Liver (tissue), 7 donors: ENCODE measurements at regions not wholly inside any gene's neighbourhood (a gene's known extent, or its start where the extent isn't known, plus 50 kb on each side); places are given as distances from the start of the nearest gene placed in this dataset.

Source experiments
- DNase-seq: peaks from one replicate; pipeline ENCODE4 v3.0.0-alpha.2; 2017; ENCODE audit warnings: low spot score
- H3K27ac ChIP-seq, 2 donors: one replicate each; pipeline ENCODE4 v1.7.0; 2013; ENCODE audit warnings: inconsistent platforms in 2 of 2, low read length in 2 of 2, control low read depth in 1 of 2, low read depth in 1 of 2, mild to moderate bottlenecking in 1 of 2
- H3K27me3 ChIP-seq, 4 donors: one replicate each; pipeline versions ENCODE4 v1.6.1 to v1.7.0; 2013; ENCODE audit warnings: low read length in 3 of 4, inconsistent platforms in 1 of 4, mild to moderate bottlenecking in 1 of 4, moderate library complexity in 1 of 4; ENCODE audit not compliant: control insufficient read depth in 4 of 4, insufficient read depth in 4 of 4
- H3K36me3 ChIP-seq, 4 donors: one replicate each; pipeline versions ENCODE4 v1.6.1 to v1.7.0; 2013; ENCODE audit warnings: low read length in 3 of 4, mild to moderate bottlenecking in 3 of 4, low read depth in 1 of 4, moderate library complexity in 1 of 4; ENCODE audit not compliant: control insufficient read depth in 4 of 4, insufficient read depth in 3 of 4
- H3K4me1 ChIP-seq, 4 donors: one replicate each; pipeline versions ENCODE4 v1.6.1 to v1.7.0; 2013; ENCODE audit warnings: low read length in 3 of 4, mild to moderate bottlenecking in 3 of 4, moderate library complexity in 1 of 4; ENCODE audit not compliant: control insufficient read depth in 4 of 4, insufficient read depth in 4 of 4
- H3K4me3 ChIP-seq, 3 donors: one replicate each; pipeline versions ENCODE4 v1.6.1 to v1.7.0; 2013; ENCODE audit warnings: low read length in 3 of 3, control low read depth in 1 of 3, low read depth in 1 of 3, mild to moderate bottlenecking in 1 of 3
- H3K9ac ChIP-seq, 2 donors: one replicate each; pipeline ENCODE4 v1.7.0; 2013; ENCODE audit warnings: low read length in 2 of 2, mild to moderate bottlenecking in 2 of 2, moderate library complexity in 2 of 2, control low read depth in 1 of 2, low read depth in 1 of 2
- H3K9me3 ChIP-seq, 4 donors: one replicate each; pipeline versions ENCODE4 v1.6.1 to v1.7.0; 2013; ENCODE audit warnings: low read length in 3 of 4; ENCODE audit not compliant: control insufficient read depth in 4 of 4
- ATF3 ChIP-seq: IDR thresholded peaks from 2 replicates; pipeline ENCODE4 v1.6.1; 2016; ENCODE audit warnings: antibody characterized with exemption
- CTCF ChIP-seq: fragments of 150-350 bp; IDR thresholded peaks from 2 replicates; pipeline ENCODE4 v1.5.1; 2017; ENCODE audit warnings: improper control_type of control experiment, low read depth, low read length; ENCODE audit not compliant: missing input control
- EGR1 ChIP-seq, 2 donors: IDR thresholded peaks; 2 replicates each; pipeline ENCODE4 v1.6.1; 2016 to 2018; ENCODE audit warnings: antibody characterized with exemption in 2 of 2, low read depth in 2 of 2
- FOXA1 ChIP-seq: IDR thresholded peaks from 2 replicates; pipeline ENCODE4 v1.6.1; 2016; ENCODE audit warnings: antibody characterized with exemption
- FOXA2 ChIP-seq: IDR thresholded peaks from 2 replicates; pipeline ENCODE4 v1.6.1; 2016; ENCODE audit warnings: antibody characterized with exemption
- GABPA ChIP-seq, 2 donors: IDR thresholded peaks in 1 of 2; conservative IDR thresholded peaks in 1 of 2; 2 replicates each; pipeline ENCODE4 v1.6.1; 2016; ENCODE audit warnings: antibody characterized with exemption in 2 of 2, mild to moderate bottlenecking in 1 of 2, moderate library complexity in 1 of 2
- HNF4G ChIP-seq: IDR thresholded peaks from 2 replicates; pipeline ENCODE4 v1.6.1; 2016; ENCODE audit warnings: antibody characterized with exemption
- MAX ChIP-seq: IDR thresholded peaks from 2 replicates; pipeline ENCODE4 v1.6.1; 2016; ENCODE audit warnings: antibody characterized with exemption
- NR2F2 ChIP-seq: IDR thresholded peaks from 2 replicates; pipeline ENCODE4 v1.6.1; 2016; ENCODE audit warnings: antibody characterized with exemption
- RAD21 ChIP-seq, 2 donors: IDR thresholded peaks; 2 replicates each; pipeline ENCODE4 v1.6.1; 2016; ENCODE audit warnings: antibody characterized with exemption in 2 of 2, mild to moderate bottlenecking in 2 of 2
- REST ChIP-seq: IDR thresholded peaks from 2 replicates; pipeline ENCODE4 v1.6.1; 2016; ENCODE audit warnings: antibody characterized with exemption, mild to moderate bottlenecking
- RXRA ChIP-seq, 2 donors: IDR thresholded peaks; 2 replicates each; pipeline ENCODE4 v1.6.1; 2017 to 2018; ENCODE audit warnings: antibody characterized with exemption in 2 of 2, mild to moderate bottlenecking in 1 of 2
- SP1 ChIP-seq: IDR thresholded peaks from 2 replicates; pipeline ENCODE4 v1.6.1; 2018; ENCODE audit warnings: antibody characterized with exemption, mild to moderate bottlenecking
- TAF1 ChIP-seq: conservative IDR thresholded peaks from 2 replicates; pipeline ENCODE4 v1.6.1; 2016; ENCODE audit warnings: antibody characterized with exemption, mild to moderate bottlenecking
- YY1 ChIP-seq: IDR thresholded peaks from 2 replicates; pipeline ENCODE4 v1.6.1; 2016; ENCODE audit warnings: antibody characterized with exemption, mild to moderate bottlenecking
- ZBTB33 ChIP-seq: IDR thresholded peaks from 2 replicates; pipeline ENCODE4 v1.6.1; 2016; ENCODE audit warnings: antibody characterized with exemption
- donor health status: healthy.
- donor health status: healthy.
- donor health status: healthy.
- donor health status: healthy.

GRCh38 chr6:120468486-120468885, 865.8 kb downstream of the TBC1D32 start (continued):
- TF ChIP-seq CTCF: no peak
- TF ChIP-seq FOXA1: no peak
- no peak for TF ChIP-seq SP1
- no peak for TF ChIP-seq ZBTB33

- Histone ChIP-seq H3K9ac (no peak overlapping the region), H3K27me3 (peaks cover 0 to 4% (median 0%) of the 10 kb centered on the region in 4 donors), H3K27ac (no peak overlapping the region), H3K36me3 (no peaks in the 10 kb centered on the region), H3K4me1 (no peaks in the 10 kb centered on the region), H3K9me3 (no peaks in the 10 kb centered on the region), H3K4me3 (no peak overlapping the region)
- TF ChIP-seq REST (no peak), ATF3 (no peak), MAX (no peak), EGR1 (IDR thresholded peaks at IDR 0.05; ENCODE audit: low read depth in 2 of 2) (no peak), YY1 (no peak), RXRA (IDR thresholded peaks at IDR 0.05) (no peak), HNF4G (no peak), FOXA1 (no peak), TAF1 (no peak), CTCF (no peak), FOXA2 (no peak), ZBTB33 (no peak), GABPA (IDR thresholded peaks at IDR 0.05 in 1 of 2, conservative IDR thresholded peaks at IDR 0.05 in 1 of 2) (no peak), RAD21 (IDR thresholded peaks at IDR 0.05) (no peak), NR2F2 (no peak), SP1 (no peak)
- no peak for DNase-seq
Observed at GRCh38 chr6:120451508-120451907, 882.8 kb downstream of the TBC1D32 start.
